ENCODE measurements at regions not wholly inside any gene's neighbourhood (a gene's known extent, or its start where the extent isn't known, plus 50 kb on each side); places are given as distances from the start of the nearest gene placed in this dataset.
"Not testable (repeated sequence)": the region's sequence is repeated elsewhere in the genome, so short reads cannot be mapped to it uniquely, and the experiment has no call there.

DNA sequence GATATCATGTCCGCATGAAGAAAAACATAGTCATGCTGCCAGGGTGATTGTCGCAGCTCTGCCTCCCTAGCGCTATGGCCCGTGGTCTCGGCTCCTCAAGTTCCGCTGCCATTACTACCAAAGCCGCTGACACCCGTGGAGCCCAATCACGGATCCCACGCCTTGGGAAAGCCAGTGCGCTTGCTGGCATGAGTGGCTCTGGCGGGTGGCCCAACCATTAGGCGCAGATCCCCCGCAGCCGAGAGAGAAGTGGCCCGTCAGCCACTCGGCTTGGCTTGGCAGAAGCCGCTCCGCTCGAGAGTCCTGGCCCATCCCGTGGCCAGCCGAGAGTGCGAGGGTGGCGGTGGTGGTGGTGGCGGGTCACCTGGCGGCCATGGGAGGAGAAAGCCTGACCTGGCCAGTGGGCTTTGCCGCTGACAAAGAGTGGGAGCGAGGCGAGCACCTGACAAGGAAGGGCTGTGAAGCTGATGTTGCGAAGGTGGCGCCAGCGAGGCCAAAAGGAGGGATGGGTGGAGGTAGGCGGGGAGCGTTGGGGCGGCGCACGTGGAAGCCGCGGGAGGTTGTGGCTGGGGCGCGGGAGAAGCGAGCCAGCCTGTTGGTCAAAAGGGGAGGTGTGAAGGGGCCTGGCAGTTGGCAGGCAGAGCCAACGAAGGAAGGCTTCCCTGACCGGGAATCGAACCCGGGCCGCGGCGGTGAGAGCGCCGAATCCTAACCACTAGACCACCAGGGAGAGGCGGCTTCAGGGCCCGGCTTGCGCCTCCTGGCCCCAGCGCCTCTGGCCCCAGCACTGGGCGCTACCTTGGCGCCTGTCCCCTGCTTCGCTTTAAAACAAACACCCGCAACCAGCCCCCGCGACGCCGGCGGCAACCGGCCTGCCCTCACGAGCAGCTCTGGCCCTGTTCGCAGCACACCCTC lies 51.0 kb upstream of the FCGR2A start:
- TF ChIP-seq CTCF (IDR thresholded peaks at IDR 0.05; ENCODE audit: borderline replicate concordance, extremely low read depth, low read length, poor library complexity, severe bottlenecking); EZH2 (IDR thresholded peaks at IDR 0.05; ENCODE audit: borderline replicate concordance, low read depth, low read length, severe bottlenecking): not testable (repeated sequence)
